ENCODE measurements at regions not wholly inside any gene's neighbourhood (a gene's known extent, or its start where the extent isn't known, plus 50 kb on each side); places are given as distances from the start of the nearest gene placed in this dataset.

DNA sequence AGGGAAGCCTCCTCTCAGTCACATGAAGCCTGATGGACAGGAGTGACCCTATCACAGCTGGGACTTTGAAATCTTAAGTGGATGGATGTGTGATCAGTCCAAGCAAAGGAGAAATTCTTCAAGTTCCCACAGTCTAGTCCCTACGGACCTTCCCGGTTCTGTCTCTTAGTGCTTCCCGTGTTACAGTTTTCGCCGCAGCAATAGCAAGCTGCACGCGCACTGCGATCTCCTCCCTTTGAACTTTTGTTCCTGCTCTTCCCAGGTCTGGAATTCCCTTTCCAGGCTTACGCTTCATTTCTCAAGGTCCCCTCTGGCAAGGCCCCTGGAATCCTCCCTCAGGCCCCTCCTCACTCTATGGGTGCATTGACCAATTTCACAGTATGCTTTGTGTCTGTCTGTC is 89.2 kb downstream of the VEGFA start:
- BruUV-seq (replicated peaks): no TSS peak
- DNase-seq (ENCODE audit: low read depth, low spot score) (no peak), FAIRE-seq (no peak)
- Histone ChIP-seq H3K36me3 (ENCODE audit: control insufficient read depth in 2 of 2, extremely low read depth in 1 of 2, insufficient read depth in 2 of 2, low read length in 2 of 2) (no peaks in the 10 kb centered on the region), H3K4me3 (replicated peaks in 1 of 3; ENCODE audit: insufficient read depth in 1 of 3, low read depth in 1 of 3, low read length in 3 of 3) (no peak overlapping the region), H3K27me3 (ENCODE audit: control insufficient read depth in 2 of 2, insufficient read depth in 2 of 2, low read length in 2 of 2) (peaks cover 6 to 10% of the 10 kb centered on the region in 2 experiments), H2AFZ (ENCODE audit: low read depth, low read length) (no peak overlapping the region), H3K9ac (replicated peaks; ENCODE audit: extremely low read depth, insufficient read depth, low read length) (no peak overlapping the region), H3K9me3 (replicated peaks; ENCODE audit: control insufficient read depth, insufficient read depth, low read length) (no peaks in the 10 kb centered on the region), H3K9me1 (replicated peaks; ENCODE audit: control insufficient read depth, extremely low read depth, insufficient read depth, low read length) (no peaks in the 10 kb centered on the region), H3K79me2 (ENCODE audit: control insufficient read depth, insufficient read depth, low read length) (no peaks in the 10 kb centered on the region), H3K4me2 (ENCODE audit: insufficient read depth, low read length) (no peak overlapping the region), H4K20me1 (replicated peaks; ENCODE audit: control insufficient read depth, extremely low read depth, insufficient read depth, low read length) (no peaks in the 10 kb centered on the region), H3K27ac (ENCODE audit: insufficient read depth, low read depth, low read length) (no peak overlapping the region), H3K4me1 (ENCODE audit: control insufficient read depth, extremely low read depth, insufficient read depth, low read length) (no peaks in the 10 kb centered on the region)
- intact Hi-C loops (cut with micrococcal nuclease) (no loop called here), dilution Hi-C loops (cut with MboI; ENCODE audit: extremely low pct_ligation_motif_present, low sequenced_read_pairs) (no loop called here)
- ChIA-PET POLR2A (no interaction called here), CTCF (interaction anchor here (0.6 to 1.5 kb wide), 5 partner anchors 10 to 220 kb away, joined by 3 to 5 read pairs (median 4); no protein-coding TSS in a partner anchor)
- TF ChIP-seq, protein P1, sequence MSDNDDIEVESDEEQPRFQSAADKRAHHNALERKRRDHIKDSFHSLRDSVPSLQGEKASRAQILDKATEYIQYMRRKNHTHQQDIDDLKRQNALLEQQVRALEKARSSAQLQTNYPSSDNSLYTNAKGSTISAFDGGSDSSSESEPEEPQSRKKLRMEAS (IDR thresholded peaks at IDR 0.05; ENCODE audit: insufficient read depth, insufficient read length): no peak
- TF ChIP-seq CTCF (IDR thresholded peaks at IDR 0.05; ENCODE audit: extremely low read depth in 1 of 2, insufficient read depth in 1 of 2, low read depth in 1 of 2, low read length in 2 of 2) (no peak), EZH2 (IDR thresholded peaks at IDR 0.05; ENCODE audit: borderline replicate concordance, low read depth, low read length, severe bottlenecking) (no peak), FOS (IDR thresholded peaks at IDR 0.05; ENCODE audit: borderline replicate concordance, insufficient read depth, low read length) (no peak), JUN (IDR thresholded peaks at IDR 0.05; ENCODE audit: borderline replicate concordance, insufficient read depth, insufficient read length, low read depth) (no peak), GATA2 (IDR thresholded peaks at IDR 0.05; ENCODE audit: insufficient read depth, insufficient read length, low read depth, low read length) (no peak), POLR2A (IDR thresholded peaks at IDR 0.05; ENCODE audit: low read depth, low read length) (no peak), POLR2AphosphoS5 (IDR thresholded peaks at IDR 0.05; ENCODE audit: insufficient read depth, low read depth, low read length) (no peak), MYC (IDR thresholded peaks at IDR 0.05; ENCODE audit: low read depth, low read length) (no peak)

Measured in endothelial cell of umbilical vein (primary cell).